ENCODE measurements at regions not wholly inside any gene's neighbourhood (a gene's known extent, or its start where the extent isn't known, plus 50 kb on each side); places are given as distances from the start of the nearest gene placed in this dataset.

DNA sequence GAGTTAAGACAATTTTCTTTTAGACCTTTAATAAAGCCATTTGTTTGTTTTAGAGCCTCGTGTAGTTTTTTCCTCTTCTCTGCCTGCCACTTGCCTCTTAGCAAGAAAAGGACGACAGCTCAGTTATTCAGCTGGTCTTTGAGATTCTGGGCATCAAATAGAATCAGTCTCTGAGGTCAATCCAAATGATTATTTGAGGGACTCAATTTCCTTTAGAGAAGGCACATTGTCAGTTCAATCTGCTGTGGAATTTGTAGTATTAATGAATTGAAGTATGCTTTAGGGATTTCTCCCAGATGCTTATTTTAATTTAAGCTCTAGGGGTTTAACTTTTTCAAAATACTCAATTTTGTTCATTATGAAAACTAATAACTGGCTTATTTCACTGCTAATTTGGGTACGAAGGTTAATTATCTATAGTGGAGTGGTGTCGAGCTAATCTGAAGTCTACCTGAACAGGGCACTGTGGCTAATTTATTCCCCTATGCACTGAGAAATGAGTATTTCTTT is 841.2 kb upstream of the AUTS2 start:
- no peak overlapping the region for H2AFZ ChIP-seq
- H3K4me1 ChIP-seq (ENCODE audit: insufficient read depth), result no peaks in the 10 kb centered on the region
- Mint-ChIP-seq H3K27me3 (ENCODE audit: insufficient read depth, low read depth, poor library complexity) (peaks cover 10% of the 10 kb centered on the region), H3K27ac (no peak overlapping the region), H3K36me3 (ENCODE audit: low read depth) (peaks cover 34% of the 10 kb centered on the region), H3K4me1 (no peaks in the 10 kb centered on the region), H3K9me3 (peaks cover 100% of the 10 kb centered on the region), H3K4me3 (no peak overlapping the region)
- DNase-seq (ENCODE audit: low spot score), result no peak
- no peak overlapping the region for H3K4me2 ChIP-seq
- no peaks in the 10 kb centered on the region for H3K79me2 ChIP-seq (replicated peaks; ENCODE audit: insufficient read depth)
- no peaks in the 10 kb centered on the region for H3K27me3 ChIP-seq (ENCODE audit: insufficient read depth)
- no peak overlapping the region for H3K4me3 ChIP-seq
- TF ChIP-seq EZH2phosphoT487 (IDR thresholded peaks at IDR 0.05; ENCODE audit: unreplicated experiment), result no peak
- no peak for TF ChIP-seq STAT1 (IDR thresholded peaks at IDR 0.05; ENCODE audit: unreplicated experiment)
- no peak for TF ChIP-seq REST (IDR thresholded peaks at IDR 0.05; ENCODE audit: unreplicated experiment)
- TF ChIP-seq POLR2AphosphoS5 (IDR thresholded peaks at IDR 0.05; ENCODE audit: low read depth), result no peak
- no peak for TF ChIP-seq CTCF (conservative IDR thresholded peaks at IDR 0.05; ENCODE audit: low read depth in 2 of 2)
- no peak for TF ChIP-seq ETS1 (IDR thresholded peaks at IDR 0.05)
- TF ChIP-seq ZNF462 (CRISPR knock-in tag; IDR thresholded peaks at IDR 0.05), result no peak
- TF ChIP-seq JUNB (IDR thresholded peaks at IDR 0.05; ENCODE audit: unreplicated experiment), result no peak
- no peak for TF ChIP-seq CREB1 (CRISPR knock-in tag; IDR thresholded peaks at IDR 0.05; ENCODE audit: low read depth)
- TF ChIP-seq NANOG (IDR thresholded peaks at IDR 0.05; ENCODE audit: borderline replicate concordance), result no peak
- no peak for TF ChIP-seq ZNF331 (CRISPR knock-in tag; IDR thresholded peaks at IDR 0.05; ENCODE audit: low read depth)
- no peak for TF ChIP-seq ZNF114 (CRISPR knock-in tag; IDR thresholded peaks at IDR 0.05)
- H3K36me3 ChIP-seq (ENCODE audit: insufficient read depth), result no peaks in the 10 kb centered on the region
- H3F3A ChIP-seq (replicated peaks; ENCODE audit: low read depth), result no peaks in the 10 kb centered on the region
- H3K9me2 ChIP-seq (ENCODE audit: insufficient read depth), result no peaks in the 10 kb centered on the region
- no peak overlapping the region for H3K27ac ChIP-seq (ENCODE audit: low read depth)
- ATAC-seq, result no peak
- H4K20me1 ChIP-seq (replicated peaks; ENCODE audit: insufficient read depth), result no peaks in the 10 kb centered on the region
